ENCODE measurements at regions not wholly inside any gene's neighbourhood (a gene's known extent, or its start where the extent isn't known, plus 50 kb on each side); places are given as distances from the start of the nearest gene placed in this dataset.

DNA sequence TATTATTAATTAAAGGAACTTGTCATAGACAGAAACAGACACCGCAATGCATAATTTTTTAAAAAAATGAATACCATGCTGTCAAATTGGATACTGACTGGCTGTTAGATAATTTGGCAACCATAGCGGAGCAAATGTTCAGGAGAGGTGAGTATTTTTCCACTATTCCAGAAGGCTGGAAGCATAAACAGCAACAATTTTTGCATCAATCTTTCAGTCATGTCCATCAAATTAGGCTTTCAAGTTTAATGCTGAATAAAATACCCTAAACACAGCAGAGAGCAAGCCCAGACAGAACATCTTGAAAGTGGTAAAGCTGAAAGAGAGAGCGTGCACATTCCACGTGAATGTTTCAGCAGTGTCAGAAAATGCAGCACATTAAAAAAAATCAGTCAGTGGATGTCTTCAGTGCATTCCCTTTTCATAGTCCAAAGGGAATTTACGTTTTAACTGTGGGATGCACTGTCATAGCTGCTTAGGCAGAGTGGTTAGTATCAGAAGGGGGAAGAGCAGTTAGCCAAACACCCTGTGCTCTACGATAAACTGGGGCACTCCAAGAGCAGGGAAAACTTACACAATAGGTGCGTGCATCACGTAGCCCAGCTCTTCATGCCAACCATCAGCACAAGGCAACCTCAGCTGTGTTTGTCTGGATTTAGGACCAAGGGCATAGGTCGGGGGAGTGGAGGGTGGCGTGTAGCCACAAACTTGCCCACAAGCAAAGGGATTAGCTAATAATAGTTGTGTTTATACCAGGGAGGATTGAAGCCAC, 116.2 kb upstream of the STMND1 start:
- TF ChIP-seq CTCF (IDR thresholded peaks at IDR 0.05; ENCODE audit: low read depth, low read length, poor library complexity, severe bottlenecking): no peak
- TF ChIP-seq EZH2phosphoT487 (IDR thresholded peaks at IDR 0.05; ENCODE audit: borderline replicate concordance, low read length): no peak
